ENCODE measurements at regions not wholly inside any gene's neighbourhood (a gene's known extent, or its start where the extent isn't known, plus 50 kb on each side); places are given as distances from the start of the nearest gene placed in this dataset.
A peak's percentile ranks its signal among the peaks of the same experiment; 100 is the strongest.

GRCh38 chr20:24863356-24863755, 85.7 kb upstream of the CST7 start:
- no peak for DNase-seq (ENCODE audit: low read depth)
- no peak overlapping the region for H3K4me3 ChIP-seq (ENCODE audit: low read length)
- TF ChIP-seq CTCF (IDR thresholded peaks at IDR 0.05; ENCODE audit: insufficient read depth, low read depth, low read length, missing control alignments): no peak

- no peak for TF ChIP-seq CTCF (IDR thresholded peaks at IDR 0.05; ENCODE audit: insufficient read depth, low read depth, low read length, missing control alignments)
- peak; percentile 6 for DNase-seq (ENCODE audit: low read depth)
- no peak overlapping the region for H3K4me3 ChIP-seq (ENCODE audit: low read length)
Measured at GRCh38 chr20:24866008-24866407, 83.1 kb upstream of the CST7 start.

GRCh38 chr20:24866742-24867141, 82.3 kb upstream of the CST7 start:
- no peak for DNase-seq (ENCODE audit: low read depth)
- TF ChIP-seq CTCF (IDR thresholded peaks at IDR 0.05; ENCODE audit: insufficient read depth, low read depth, low read length, missing control alignments): no peak
- no peak overlapping the region for H3K4me3 ChIP-seq (ENCODE audit: low read length)

- H3K4me3 ChIP-seq (ENCODE audit: low read length): no peak overlapping the region
- DNase-seq (ENCODE audit: low read depth): no peak
- TF ChIP-seq CTCF (IDR thresholded peaks at IDR 0.05; ENCODE audit: insufficient read depth, low read depth, low read length, missing control alignments): no peak
Measured at GRCh38 chr20:24867556-24867955, 81.5 kb upstream of the CST7 start.

- no peak for TF ChIP-seq CTCF (IDR thresholded peaks at IDR 0.05; ENCODE audit: insufficient read depth, low read depth, low read length, missing control alignments)
- DNase-seq (ENCODE audit: low read depth): no peak
- no peak overlapping the region for H3K4me3 ChIP-seq (ENCODE audit: low read length)
Measured at GRCh38 chr20:24868396-24868927, 80.6 kb upstream of the CST7 start.

- DNase-seq (ENCODE audit: low read depth): no peak
- TF ChIP-seq CTCF (IDR thresholded peaks at IDR 0.05; ENCODE audit: insufficient read depth, low read depth, low read length, missing control alignments): no peak
Measured at GRCh38 chr20:24868959-24869358, 80.1 kb upstream of the CST7 start.

GRCh38 chr20:24870057-24870456, 79.0 kb upstream of the CST7 start:
- TF ChIP-seq CTCF (IDR thresholded peaks at IDR 0.05; ENCODE audit: insufficient read depth, low read depth, low read length, missing control alignments): no peak
- no peak for DNase-seq (ENCODE audit: low read depth)
- H3K4me3 ChIP-seq (ENCODE audit: low read length): no peak overlapping the region

More at GRCh38 chr20:24868959-24869358, 80.1 kb upstream of the CST7 start:
- H3K4me3 ChIP-seq (ENCODE audit: low read length): no peak overlapping the region

Measured in epithelial cell of esophagus (primary cell).